Epithelial cell of esophagus (primary cell): ENCODE measurements at regions not wholly inside any gene's neighbourhood (a gene's known extent, or its start where the extent isn't known, plus 50 kb on each side); places are given as distances from the start of the nearest gene placed in this dataset.

Source experiments
- DNase-seq: peaks from one replicate; pipeline ENCODE4 v3.0.0; 2010; ENCODE audit warnings: low read depth
- H3K4me3 ChIP-seq: 2 replicates; pipeline ENCODE4 v1.5.1; 2011; ENCODE audit warnings: mild to moderate bottlenecking, low read length, control low read depth
- TF ChIP-seq, protein P1 (sequence below): IDR thresholded peaks from 2 replicates; pipeline ENCODE4 v1.5.1; 2011; ENCODE audit warnings: low read depth, mild to moderate bottlenecking, low read length, control low read depth, inconsistent platforms; ENCODE audit not compliant: insufficient read depth; ENCODE audit errors: missing control alignments

DNA sequence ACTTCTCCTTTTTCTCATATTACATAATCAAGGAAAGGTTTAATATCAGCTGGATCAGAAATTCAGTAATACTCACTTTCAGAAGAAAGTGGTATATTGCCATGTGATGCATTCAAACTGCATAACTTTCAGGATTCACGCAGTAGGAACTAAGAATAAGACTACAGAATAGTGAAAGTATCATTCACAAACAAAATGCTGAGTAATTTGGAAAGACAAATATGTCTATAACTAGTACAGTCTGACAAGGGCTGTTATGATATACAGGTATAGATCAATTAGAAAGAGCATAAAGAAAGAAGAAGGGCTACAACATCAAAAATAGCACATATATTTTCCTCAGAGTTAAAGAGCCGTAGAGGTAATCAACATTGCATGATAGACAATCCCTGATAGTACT is 871.5 kb upstream of the TMPRSS15 start:
- TF ChIP-seq, protein P1, sequence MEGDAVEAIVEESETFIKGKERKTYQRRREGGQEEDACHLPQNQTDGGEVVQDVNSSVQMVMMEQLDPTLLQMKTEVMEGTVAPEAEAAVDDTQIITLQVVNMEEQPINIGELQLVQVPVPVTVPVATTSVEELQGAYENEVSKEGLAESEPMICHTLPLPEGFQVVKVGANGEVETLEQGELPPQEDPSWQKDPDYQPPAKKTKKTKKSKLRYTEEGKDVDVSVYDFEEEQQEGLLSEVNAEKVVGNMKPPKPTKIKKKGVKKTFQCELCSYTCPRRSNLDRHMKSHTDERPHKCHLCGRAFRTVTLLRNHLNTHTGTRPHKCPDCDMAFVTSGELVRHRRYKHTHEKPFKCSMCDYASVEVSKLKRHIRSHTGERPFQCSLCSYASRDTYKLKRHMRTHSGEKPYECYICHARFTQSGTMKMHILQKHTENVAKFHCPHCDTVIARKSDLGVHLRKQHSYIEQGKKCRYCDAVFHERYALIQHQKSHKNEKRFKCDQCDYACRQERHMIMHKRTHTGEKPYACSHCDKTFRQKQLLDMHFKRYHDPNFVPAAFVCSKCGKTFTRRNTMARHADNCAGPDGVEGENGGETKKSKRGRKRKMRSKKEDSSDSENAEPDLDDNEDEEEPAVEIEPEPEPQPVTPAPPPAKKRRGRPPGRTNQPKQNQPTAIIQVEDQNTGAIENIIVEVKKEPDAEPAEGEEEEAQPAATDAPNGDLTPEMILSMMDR = no peak

DNA sequence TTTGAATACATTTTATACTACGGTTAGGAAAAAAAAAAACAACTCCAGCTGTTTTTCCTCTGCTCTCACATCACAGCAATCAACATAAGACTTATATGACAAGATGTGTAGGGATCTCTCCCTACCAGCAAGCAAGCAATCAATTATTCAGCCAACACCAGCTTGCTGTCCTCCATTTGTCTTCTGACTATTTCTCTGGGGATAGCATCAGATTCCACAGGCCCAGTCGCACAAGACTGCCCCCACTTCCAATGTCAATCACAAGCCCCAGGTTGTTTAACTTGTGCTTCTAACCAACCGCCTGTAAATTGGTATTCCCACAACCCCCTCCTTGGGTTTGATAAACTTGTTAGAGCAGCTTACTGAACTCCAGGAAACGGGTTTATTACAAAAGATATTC is 873.1 kb upstream of the TMPRSS15 start:
- no peak for DNase-seq
- H3K4me3 ChIP-seq = no peak overlapping the region
- TF ChIP-seq, protein P1 = no peak

More for the DNA sequence above, 871.5 kb upstream of the TMPRSS15 start:
- no peak for DNase-seq
- no peak overlapping the region for H3K4me3 ChIP-seq

DNA sequence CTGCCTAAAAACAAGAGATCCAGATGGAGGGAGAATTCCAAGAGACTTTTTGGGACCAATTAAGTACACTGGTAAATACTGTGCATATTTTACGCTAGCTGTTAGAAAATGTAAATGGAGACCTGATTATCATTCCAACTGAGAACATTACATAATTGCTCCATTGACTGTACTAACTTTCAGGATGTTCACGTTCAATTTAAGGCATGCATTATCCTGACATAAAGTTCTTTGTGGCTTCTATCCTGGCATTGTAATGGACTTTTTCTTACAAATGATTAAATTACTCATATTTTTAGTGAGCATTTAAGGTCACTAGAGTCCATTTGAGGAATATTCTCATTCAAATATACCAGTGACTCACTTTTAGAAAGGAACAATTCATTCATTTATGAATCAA is 883.3 kb upstream of the TMPRSS15 start:
- H3K4me3 ChIP-seq = no peak overlapping the region
- TF ChIP-seq, protein P1 = no peak
- no peak for DNase-seq

- DNase-seq = no peak
- TF ChIP-seq, protein P1 = no peak
- H3K4me3 ChIP-seq = no peak overlapping the region
Measured at GRCh38 chr21:19290328-19290727, 886.7 kb upstream of the TMPRSS15 start.

DNA sequence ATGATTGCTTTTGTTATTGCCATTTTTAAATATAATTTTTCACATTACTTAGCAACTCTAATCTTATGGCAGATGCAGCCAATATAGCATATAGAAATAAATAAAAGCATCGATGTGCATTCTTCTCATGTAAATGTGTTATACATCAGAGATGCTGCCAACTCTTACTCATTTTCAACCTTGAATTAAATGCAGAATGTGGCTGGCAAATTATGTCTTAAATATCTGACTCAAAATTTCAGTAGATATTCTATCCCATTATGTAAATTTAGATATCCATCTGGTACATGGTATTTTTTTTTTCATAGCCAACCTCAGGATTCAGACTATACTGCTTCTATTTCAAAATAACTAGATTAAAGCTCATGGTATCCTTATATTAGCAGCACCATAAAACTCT is 916.7 kb upstream of the TMPRSS15 start:
- TF ChIP-seq, protein P1 = no peak
- no peak for DNase-seq

DNA sequence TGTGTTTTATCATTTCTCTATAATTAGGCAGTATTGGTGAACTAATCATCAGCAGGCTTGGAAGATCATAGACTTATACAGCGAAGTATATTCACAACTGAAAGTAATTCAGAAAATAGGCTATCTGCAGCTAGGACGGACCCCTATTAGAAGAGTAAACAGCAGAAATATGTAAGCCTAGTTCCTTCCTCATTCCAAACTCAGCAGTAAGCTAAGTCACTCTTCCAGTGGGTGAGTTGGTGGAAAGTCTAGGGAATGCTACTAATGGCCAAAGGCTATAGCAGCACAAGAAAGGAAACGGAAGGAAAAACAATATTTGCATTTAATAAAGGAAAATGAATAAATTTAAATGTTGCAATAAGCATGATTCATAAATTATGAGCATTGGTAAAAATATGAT is 918.1 kb upstream of the TMPRSS15 start:
- DNase-seq = no peak
- H3K4me3 ChIP-seq = no peak overlapping the region
- TF ChIP-seq, protein P1 = no peak

More for the DNA sequence above, 916.7 kb upstream of the TMPRSS15 start:
- no peak overlapping the region for H3K4me3 ChIP-seq

DNA sequence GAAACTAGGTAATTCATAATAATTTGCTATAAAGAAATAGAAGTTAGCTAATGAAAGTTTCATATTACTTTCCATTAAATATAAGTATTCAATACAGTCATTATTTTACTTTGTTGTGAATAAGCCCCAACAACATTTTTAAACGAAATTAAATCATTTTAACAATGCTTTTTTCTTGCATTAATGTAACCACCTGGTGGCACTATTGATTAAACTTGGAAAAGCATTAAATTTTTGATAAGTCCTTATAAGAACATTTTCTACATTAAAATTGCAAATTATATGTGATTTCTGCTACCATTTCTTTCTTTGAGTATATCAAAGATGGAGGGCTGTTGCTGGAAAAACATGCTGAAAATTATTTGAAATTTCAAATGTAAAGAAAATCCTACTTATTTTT is 918.8 kb upstream of the TMPRSS15 start:
- TF ChIP-seq, protein P1 = no peak
- no peak overlapping the region for H3K4me3 ChIP-seq
- no peak for DNase-seq
